ENCODE measurements at regions not wholly inside any gene's neighbourhood (a gene's known extent, or its start where the extent isn't known, plus 50 kb on each side); places are given as distances from the start of the nearest gene placed in this dataset.

DNA sequence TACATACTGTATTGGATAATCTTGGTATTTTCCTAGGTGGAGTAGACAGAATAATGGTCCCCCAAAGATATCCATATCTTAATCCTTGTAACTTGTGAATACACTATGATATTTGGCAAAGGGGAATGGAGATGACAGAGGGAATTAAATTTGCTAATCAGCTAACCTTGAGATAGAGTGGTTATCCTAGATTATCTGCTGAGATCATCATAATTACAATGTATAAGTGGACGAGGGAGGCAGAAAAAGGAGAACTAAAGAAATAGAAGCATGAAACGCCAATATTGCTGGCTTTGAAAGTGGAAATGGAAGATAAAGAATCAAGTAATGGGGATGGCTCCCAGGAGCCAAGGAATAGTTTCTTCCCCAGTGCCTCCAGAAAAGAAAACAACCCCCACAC is 398.7 kb downstream of the NOVA1 start:
- TF ChIP-seq POLR2A (IDR thresholded peaks at IDR 0.05; ENCODE audit: low read length) = no peak
- TF ChIP-seq GATA1 (IDR thresholded peaks at IDR 0.05; ENCODE audit: low read depth, low read length) = no peak
